ENCODE measurements at regions not wholly inside any gene's neighbourhood (a gene's known extent, or its start where the extent isn't known, plus 50 kb on each side); places are given as distances from the start of the nearest gene placed in this dataset.

- DNase-seq (ENCODE audit: low spot score), result no peak
- H3K27me3 ChIP-seq (ENCODE audit: insufficient read depth, poor library complexity, severe bottlenecking), result no peaks in the 10 kb centered on the region
These were observed 67.9 kb upstream of the HMGN3 start for GRCh38 chr6:79302341-79302740.

GRCh38 chr6:79301290-79301689 lies 66.8 kb upstream of the HMGN3 start:
- H3K4me3 ChIP-seq (ENCODE audit: severe bottlenecking), result no peak overlapping the region
- peaks cover 24% of the 10 kb centered on the region for H3K4me1 ChIP-seq (ENCODE audit: insufficient read depth, poor library complexity, severe bottlenecking)
- H3K27me3 ChIP-seq (ENCODE audit: insufficient read depth, poor library complexity, severe bottlenecking), result no peaks in the 10 kb centered on the region
- TF ChIP-seq CTCF (IDR thresholded peaks at IDR 0.05; ENCODE audit: poor library complexity, severe bottlenecking), result no peak
- no peaks in the 10 kb centered on the region for H3K9me3 ChIP-seq (ENCODE audit: severe bottlenecking)
- H3K36me3 ChIP-seq (ENCODE audit: low read depth), result no peaks in the 10 kb centered on the region
- H3K27ac ChIP-seq (ENCODE audit: poor library complexity, severe bottlenecking), result peak overlapping the region; percentile 70
- ATAC-seq (ENCODE audit: low read depth), result peak; percentile 65
- no peak for DNase-seq (ENCODE audit: low spot score)

More at GRCh38 chr6:79302341-79302740, 67.9 kb upstream of the HMGN3 start:
- Histone ChIP-seq H3K4me3 (ENCODE audit: severe bottlenecking) (no peak overlapping the region), H3K36me3 (ENCODE audit: low read depth) (no peaks in the 10 kb centered on the region), H3K9me3 (ENCODE audit: severe bottlenecking) (no peaks in the 10 kb centered on the region), H3K27ac (ENCODE audit: poor library complexity, severe bottlenecking) (peak overlapping the region; percentile 70), H3K4me1 (ENCODE audit: insufficient read depth, poor library complexity, severe bottlenecking) (peaks cover 27% of the 10 kb centered on the region)
- TF ChIP-seq CTCF (IDR thresholded peaks at IDR 0.05; ENCODE audit: poor library complexity, severe bottlenecking), result no peak
- peak; percentile 93 for ATAC-seq (ENCODE audit: low read depth)

- Histone ChIP-seq H3K27ac (ENCODE audit: poor library complexity, severe bottlenecking) (no peak overlapping the region), H3K27me3 (ENCODE audit: insufficient read depth, poor library complexity, severe bottlenecking) (no peaks in the 10 kb centered on the region), H3K9me3 (ENCODE audit: severe bottlenecking) (no peaks in the 10 kb centered on the region), H3K4me3 (ENCODE audit: severe bottlenecking) (no peak overlapping the region), H3K4me1 (ENCODE audit: insufficient read depth, poor library complexity, severe bottlenecking) (peaks cover 5% of the 10 kb centered on the region), H3K36me3 (ENCODE audit: low read depth) (no peaks in the 10 kb centered on the region)
- DNase-seq (ENCODE audit: low spot score) (no peak), ATAC-seq (ENCODE audit: low read depth) (no peak)
- no peak for TF ChIP-seq CTCF (IDR thresholded peaks at IDR 0.05; ENCODE audit: poor library complexity, severe bottlenecking)
These were observed 61.7 kb upstream of the HMGN3 start for GRCh38 chr6:79296211-79296610.

Data from RWPE2 (cell line).